HG02798 (cell line): ENCODE measurements at regions not wholly inside any gene's neighbourhood (a gene's known extent, or its start where the extent isn't known, plus 50 kb on each side); places are given as distances from the start of the nearest gene placed in this dataset.
"Not testable (repeated sequence)": the region's sequence is repeated elsewhere in the genome, so short reads cannot be mapped to it uniquely, and the experiment has no call there.

ENCODE experiments used
- ATAC-seq: cut with Tn5 transposase; IDR thresholded peaks from one replicate; pipeline ENCODE4 v1.9.1; 2021; ENCODE audit warnings: mild to moderate bottlenecking; ENCODE audit not compliant: unreplicated experiment, poor library complexity

DNA sequence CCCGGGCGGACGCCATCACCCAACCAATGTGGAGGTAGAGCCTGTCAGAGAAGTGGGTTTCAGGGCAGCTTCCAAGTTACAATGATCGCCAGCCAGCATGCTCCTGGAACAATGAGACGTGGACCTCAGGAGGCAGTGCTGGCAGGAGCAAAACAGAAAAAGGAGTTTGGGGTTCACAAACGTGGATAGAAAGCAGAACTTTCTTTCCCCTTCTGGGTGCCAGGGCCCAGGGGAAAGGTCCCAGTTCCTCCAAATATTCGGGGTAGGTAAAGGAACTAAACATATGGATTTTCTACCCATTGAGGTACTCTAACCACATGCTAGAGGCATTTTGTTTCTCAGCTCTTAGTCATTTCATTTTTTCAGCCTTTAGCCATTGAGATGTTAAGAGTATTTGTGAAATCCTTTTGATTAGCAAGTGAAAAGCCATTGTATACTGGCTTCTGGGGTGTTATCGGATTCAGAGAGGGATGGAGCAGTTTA lies 488.4 kb upstream of the ADGRL2 start:
- no peak for ATAC-seq

DNA sequence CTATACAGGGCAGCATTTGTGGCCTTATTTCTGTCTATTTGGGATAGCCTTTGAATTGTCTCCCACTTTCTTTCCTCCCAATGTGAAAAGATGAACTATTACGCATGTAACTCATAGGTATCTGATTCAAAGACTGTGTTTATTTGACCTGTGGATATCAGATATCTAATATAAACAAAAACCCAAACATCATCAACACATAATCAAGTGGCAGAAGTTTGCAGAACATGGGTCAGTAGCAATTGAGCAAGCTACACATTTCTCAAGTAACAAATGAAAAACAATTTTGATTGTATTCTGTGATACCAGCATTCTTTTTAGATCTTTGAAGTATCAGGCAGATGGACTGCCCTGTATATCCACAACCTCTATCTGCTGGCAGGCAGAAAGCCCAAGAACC lies 490.5 kb upstream of the ADGRL2 start:
- no peak for ATAC-seq

GRCh38 chr1:81308191-81308590 lies 492.5 kb upstream of the ADGRL2 start:
- ATAC-seq, result no peak

DNA sequence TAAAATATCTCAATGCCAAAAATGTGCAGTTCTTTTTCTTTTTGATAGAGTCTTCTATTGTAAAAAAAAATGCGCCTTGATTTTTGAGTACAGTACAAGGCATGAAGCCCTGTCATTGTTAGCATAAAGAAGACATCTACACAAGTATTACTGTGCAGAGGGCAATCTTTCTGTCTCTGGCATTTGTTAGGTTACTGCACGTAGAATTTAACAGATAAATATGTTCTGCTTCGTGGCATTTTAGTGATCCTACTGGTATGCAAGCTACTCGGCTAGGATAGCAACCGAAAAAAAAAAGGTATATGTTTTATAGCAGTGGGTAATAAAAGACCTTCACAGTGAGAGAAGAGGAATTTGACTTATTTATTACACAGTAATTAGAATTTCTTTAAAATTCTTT lies 492.9 kb upstream of the ADGRL2 start:
- ATAC-seq, result no peak

GRCh38 chr1:81305997-81306452 lies 494.7 kb upstream of the ADGRL2 start:
- ATAC-seq, result peak; percentile 41

- ATAC-seq, result no peak
Observed at GRCh38 chr1:81304187-81304586, 496.5 kb upstream of the ADGRL2 start.

GRCh38 chr1:81299892-81300291 lies 500.8 kb upstream of the ADGRL2 start:
- no peak for ATAC-seq

GRCh38 chr1:81298266-81298665 lies 502.5 kb upstream of the ADGRL2 start:
- no peak for ATAC-seq

DNA sequence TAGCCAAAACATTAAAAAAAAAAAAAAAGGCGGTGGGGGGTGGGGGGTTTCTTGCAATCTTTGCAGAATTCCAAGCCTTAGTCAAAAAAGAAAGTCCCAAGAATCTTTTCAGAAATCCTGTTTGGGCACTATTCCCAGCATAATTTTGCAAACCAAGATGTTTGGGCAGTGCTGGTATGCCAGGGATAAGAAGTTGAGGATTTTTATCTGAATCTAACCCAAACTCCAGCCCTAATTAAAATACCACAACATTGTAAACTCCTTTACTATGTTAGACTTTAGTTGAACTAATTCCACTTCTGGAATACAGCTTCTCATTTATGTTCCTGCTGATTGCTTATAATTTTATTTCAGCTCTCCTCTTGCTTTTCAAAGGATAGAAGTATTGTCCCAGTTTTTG lies 504.1 kb upstream of the ADGRL2 start:
- no peak for ATAC-seq

DNA sequence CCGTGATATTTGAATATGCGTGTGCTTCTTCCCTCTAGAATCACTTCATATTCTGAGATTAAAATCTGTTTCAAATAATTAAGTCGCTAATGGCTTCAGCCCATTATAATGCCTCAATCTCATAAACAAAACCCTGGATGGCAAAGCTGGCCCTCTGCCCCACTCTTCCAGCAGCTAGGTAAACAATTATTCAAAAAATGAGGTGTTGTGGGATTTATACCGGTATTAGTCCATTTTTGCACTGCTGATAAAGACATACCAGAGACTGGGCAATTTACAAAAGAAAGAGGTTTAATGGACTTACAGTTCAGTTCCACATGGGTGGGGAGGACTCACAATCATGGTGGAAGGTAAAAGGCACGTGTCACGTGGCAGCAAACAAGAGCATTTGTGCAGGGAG lies 510.4 kb upstream of the ADGRL2 start:
- no peak for ATAC-seq

DNA sequence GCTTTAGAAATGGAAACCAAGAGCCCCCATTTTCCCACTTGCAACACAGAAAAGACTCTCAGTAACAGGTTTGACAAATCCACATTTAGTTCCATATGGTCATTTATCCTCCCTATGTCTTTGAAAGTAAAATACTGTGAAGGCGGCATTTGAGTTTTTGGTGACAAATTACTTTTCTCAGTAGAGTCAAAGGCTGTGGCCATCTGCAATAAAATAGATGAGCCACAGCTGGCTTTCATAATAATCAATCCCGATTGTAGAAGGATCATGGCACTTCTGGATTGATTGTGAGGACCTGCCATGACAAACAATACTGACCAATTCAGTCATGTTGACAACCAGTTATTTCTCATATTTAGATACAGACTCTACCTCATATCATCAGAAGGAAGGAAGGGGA lies 512.0 kb upstream of the ADGRL2 start:
- no peak for ATAC-seq

DNA sequence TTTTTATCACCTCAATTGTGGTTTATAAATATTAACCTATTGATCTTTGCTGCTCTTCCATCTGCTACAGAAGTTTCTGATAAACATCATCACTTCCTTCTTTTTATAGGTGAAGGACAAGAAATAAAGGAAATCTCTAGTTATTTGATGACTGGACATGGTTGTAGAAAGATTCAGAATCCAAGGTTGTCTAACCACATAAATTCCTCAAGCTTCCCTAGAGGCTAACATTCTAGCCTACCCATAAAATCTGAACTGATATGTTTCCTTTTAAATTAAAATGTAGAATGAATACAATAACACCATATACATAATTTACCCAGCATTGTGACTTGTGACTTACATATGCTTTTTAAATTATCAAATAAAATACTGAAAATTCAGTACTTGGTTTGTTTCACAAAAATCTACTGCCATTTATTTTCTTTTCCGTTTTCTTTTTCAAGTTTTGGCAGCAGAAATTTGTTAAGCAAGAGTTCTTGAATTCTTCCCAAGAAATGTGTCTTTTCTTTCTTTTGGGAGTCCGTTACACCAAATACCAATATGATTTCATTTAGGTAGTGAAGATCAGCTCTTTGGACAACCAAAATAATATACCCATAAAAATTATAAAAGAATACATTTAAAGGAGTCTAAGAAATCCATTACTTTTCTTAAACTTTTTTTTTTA lies 513.2 kb upstream of the ADGRL2 start:
- no peak for ATAC-seq

GRCh38 chr1:81270051-81270450 lies 530.7 kb upstream of the ADGRL2 start:
- ATAC-seq, result no peak

GRCh38 chr1:81264976-81265375 lies 535.8 kb upstream of the ADGRL2 start:
- no peak for ATAC-seq

GRCh38 chr1:81259625-81260411 lies 540.9 kb upstream of the ADGRL2 start:
- no peak for ATAC-seq

GRCh38 chr1:81254560-81254959 lies 546.2 kb upstream of the ADGRL2 start:
- ATAC-seq, result no peak

- no peak for ATAC-seq
Observed at GRCh38 chr1:81254068-81254467, 546.7 kb upstream of the ADGRL2 start.

- no peak for ATAC-seq
Observed at GRCh38 chr1:81252471-81253151, 548.1 kb upstream of the ADGRL2 start.

GRCh38 chr1:81250825-81251224 lies 549.9 kb upstream of the ADGRL2 start:
- ATAC-seq, result not testable (repeated sequence)

- ATAC-seq, result not testable (repeated sequence)
Observed at GRCh38 chr1:81245084-81245715, 555.5 kb upstream of the ADGRL2 start.

DNA sequence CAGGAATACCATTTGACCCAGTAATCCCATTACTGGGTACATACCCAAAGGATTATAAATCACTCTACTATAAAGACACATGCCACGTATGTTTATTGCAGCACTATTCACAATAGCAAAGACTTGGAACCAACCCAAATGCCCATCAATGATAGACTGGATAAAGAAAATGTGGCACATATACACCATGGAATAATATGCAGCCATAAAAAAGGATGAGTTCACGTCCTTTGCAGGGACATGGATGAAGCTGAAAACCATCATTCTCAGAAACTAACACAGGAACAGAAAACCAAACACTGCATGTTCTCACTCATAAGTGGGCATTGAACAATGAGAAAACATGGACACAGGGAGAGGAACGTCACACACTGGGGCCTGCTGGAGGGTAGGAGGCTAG lies 556.1 kb upstream of the ADGRL2 start:
- ATAC-seq, result not testable (repeated sequence)
